Neural crest cell (in vitro differentiated cells): ENCODE measurements at regions not wholly inside any gene's neighbourhood (a gene's known extent, or its start where the extent isn't known, plus 50 kb on each side); places are given as distances from the start of the nearest gene placed in this dataset.

Experiments used
- DNase-seq: peaks from one replicate; pipeline ENCODE4 v3.0.0; 2021; ENCODE audit warnings: low read depth, mixed read lengths, low spot score
- H3K27ac Mint-ChIP-seq: one replicate; pipeline ENCODE4 v1.8.0; 2021; ENCODE audit warnings: mild to moderate bottlenecking, mixed read lengths; ENCODE audit not compliant: unreplicated experiment
- H3K27me3 Mint-ChIP-seq: 2 replicates; pipeline ENCODE4 v1.8.0; 2021; ENCODE audit warnings: low read depth, mild to moderate bottlenecking, mixed read lengths
- H3K36me3 Mint-ChIP-seq: 2 replicates; pipeline ENCODE4 v1.8.0; 2021; ENCODE audit warnings: low read depth, mild to moderate bottlenecking, mixed read lengths
- H3K4me1 Mint-ChIP-seq: 2 replicates; pipeline ENCODE4 v1.8.0; 2021; ENCODE audit warnings: mixed read lengths
- H3K4me3 Mint-ChIP-seq: one replicate; pipeline ENCODE4 v1.8.0; 2021; ENCODE audit warnings: mild to moderate bottlenecking, mixed read lengths
- H3K9me3 Mint-ChIP-seq: 2 replicates; pipeline ENCODE4 v1.8.0; 2021; ENCODE audit warnings: mixed read lengths
- CTCF ChIP-seq: fragments of 200-600 bp; sonication (generic); conservative IDR thresholded peaks from 2 replicates; pipeline ENCODE4 v1.5.0; 2021; ENCODE audit warnings: antibody characterized with exemption, mild to moderate bottlenecking

- H3K4me3 Mint-ChIP-seq, result no peak overlapping the region
- no peaks in the 10 kb centered on the region for H3K4me1 Mint-ChIP-seq
- H3K27ac Mint-ChIP-seq, result no peak overlapping the region
- no peaks in the 10 kb centered on the region for H3K27me3 Mint-ChIP-seq
- no peak for DNase-seq
- TF ChIP-seq CTCF, result no peak
- no peaks in the 10 kb centered on the region for H3K36me3 Mint-ChIP-seq
- H3K9me3 Mint-ChIP-seq, result peaks cover 4% of the 10 kb centered on the region
Observed at GRCh38 chr3:109228391-109229080, 87.8 kb downstream of the DPPA2 start.

- no peaks in the 10 kb centered on the region for H3K36me3 Mint-ChIP-seq
- peaks cover 4% of the 10 kb centered on the region for H3K4me1 Mint-ChIP-seq
- no peak overlapping the region for H3K27ac Mint-ChIP-seq
- no peak overlapping the region for H3K4me3 Mint-ChIP-seq
- H3K9me3 Mint-ChIP-seq, result peaks cover 4% of the 10 kb centered on the region
- H3K27me3 Mint-ChIP-seq, result no peaks in the 10 kb centered on the region
- DNase-seq, result no peak
- TF ChIP-seq CTCF, result no peak
Observed at GRCh38 chr3:109229174-109229847, 87.0 kb downstream of the DPPA2 start.

- DNase-seq, result no peak
- H3K36me3 Mint-ChIP-seq, result peaks cover 14% of the 10 kb centered on the region
Observed at GRCh38 chr3:109234300-109234699, 82.0 kb downstream of the DPPA2 start.

GRCh38 chr3:109241459-109242186 is 74.7 kb downstream of the DPPA2 start:
- Mint-ChIP-seq H3K27ac (no peak overlapping the region), H3K27me3 (no peaks in the 10 kb centered on the region), H3K36me3 (peaks cover 9% of the 10 kb centered on the region), H3K9me3 (peaks cover 12% of the 10 kb centered on the region), H3K4me3 (no peak overlapping the region), H3K4me1 (peaks cover 11% of the 10 kb centered on the region)
- no peak for DNase-seq
- TF ChIP-seq CTCF, result no peak

More at GRCh38 chr3:109234300-109234699, 82.0 kb downstream of the DPPA2 start:
- TF ChIP-seq CTCF, result no peak
- Mint-ChIP-seq H3K4me3 (no peak overlapping the region), H3K27ac (peak overlapping the region; percentile 71), H3K9me3 (peaks cover 17% of the 10 kb centered on the region), H3K4me1 (peaks cover 4% of the 10 kb centered on the region), H3K27me3 (no peaks in the 10 kb centered on the region)

DNA sequence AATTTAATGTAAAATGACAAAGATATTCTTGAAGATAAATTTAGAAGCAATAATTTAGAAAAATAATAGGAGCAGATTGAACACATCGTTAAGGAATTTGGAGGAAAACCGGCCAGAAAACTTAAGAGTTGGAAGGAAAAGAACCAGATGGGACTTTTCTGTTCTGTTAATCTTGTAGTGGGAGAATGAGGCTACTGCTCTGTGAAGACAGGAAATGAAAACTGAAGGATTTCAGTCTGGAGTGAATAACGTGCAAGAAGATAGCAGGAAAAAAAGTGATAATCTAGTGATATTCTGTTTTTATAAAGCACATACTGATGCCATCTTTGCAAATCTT is 74.2 kb downstream of the DPPA2 start:
- Mint-ChIP-seq H3K27me3 (no peaks in the 10 kb centered on the region), H3K36me3 (peaks cover 4% of the 10 kb centered on the region), H3K9me3 (peaks cover 11% of the 10 kb centered on the region), H3K27ac (no peak overlapping the region), H3K4me1 (peaks cover 11% of the 10 kb centered on the region), H3K4me3 (no peak overlapping the region)
- no peak for TF ChIP-seq CTCF
- no peak for DNase-seq
